ENCODE measurements at regions not wholly inside any gene's neighbourhood (a gene's known extent, or its start where the extent isn't known, plus 50 kb on each side); places are given as distances from the start of the nearest gene placed in this dataset.

DNA sequence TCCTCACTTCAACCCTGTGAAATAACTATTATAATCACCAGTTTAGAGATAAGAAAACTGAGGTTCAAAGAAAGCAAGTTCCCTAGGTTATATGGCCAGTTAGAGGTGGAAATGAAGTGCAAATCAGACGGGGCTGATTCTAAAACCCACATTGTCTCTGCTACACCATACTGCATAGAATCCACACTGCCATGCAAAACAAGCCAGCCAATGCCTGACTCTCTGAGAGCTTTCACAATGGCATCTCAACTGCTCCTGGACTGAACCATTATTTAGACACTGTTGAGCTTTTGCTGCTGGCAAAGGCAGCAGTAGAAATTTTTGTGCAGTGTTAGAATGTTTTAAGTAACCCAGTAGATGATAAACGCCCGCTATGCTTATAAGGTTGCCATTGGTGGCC, 195.2 kb upstream of the CNR1 start:
- ChIA-PET POLR2A (no interaction called here), CTCF (no interaction called here)
- H3K27ac Mint-ChIP-seq (ENCODE audit: low read depth, unreplicated experiment) = no peak overlapping the region
- no peaks in the 10 kb centered on the region for H3K36me3 Mint-ChIP-seq (ENCODE audit: insufficient read depth, unreplicated experiment)
- H3K9me3 Mint-ChIP-seq (ENCODE audit: unreplicated experiment) = no peaks in the 10 kb centered on the region
- peaks cover 36% of the 10 kb centered on the region for H3K4me1 Mint-ChIP-seq (ENCODE audit: insufficient read depth, unreplicated experiment)
- DNase-seq (ENCODE audit: unreplicated experiment) = no peak
- TF ChIP-seq, protein P1, sequence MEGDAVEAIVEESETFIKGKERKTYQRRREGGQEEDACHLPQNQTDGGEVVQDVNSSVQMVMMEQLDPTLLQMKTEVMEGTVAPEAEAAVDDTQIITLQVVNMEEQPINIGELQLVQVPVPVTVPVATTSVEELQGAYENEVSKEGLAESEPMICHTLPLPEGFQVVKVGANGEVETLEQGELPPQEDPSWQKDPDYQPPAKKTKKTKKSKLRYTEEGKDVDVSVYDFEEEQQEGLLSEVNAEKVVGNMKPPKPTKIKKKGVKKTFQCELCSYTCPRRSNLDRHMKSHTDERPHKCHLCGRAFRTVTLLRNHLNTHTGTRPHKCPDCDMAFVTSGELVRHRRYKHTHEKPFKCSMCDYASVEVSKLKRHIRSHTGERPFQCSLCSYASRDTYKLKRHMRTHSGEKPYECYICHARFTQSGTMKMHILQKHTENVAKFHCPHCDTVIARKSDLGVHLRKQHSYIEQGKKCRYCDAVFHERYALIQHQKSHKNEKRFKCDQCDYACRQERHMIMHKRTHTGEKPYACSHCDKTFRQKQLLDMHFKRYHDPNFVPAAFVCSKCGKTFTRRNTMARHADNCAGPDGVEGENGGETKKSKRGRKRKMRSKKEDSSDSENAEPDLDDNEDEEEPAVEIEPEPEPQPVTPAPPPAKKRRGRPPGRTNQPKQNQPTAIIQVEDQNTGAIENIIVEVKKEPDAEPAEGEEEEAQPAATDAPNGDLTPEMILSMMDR (IDR thresholded peaks at IDR 0.05; ENCODE audit: unreplicated experiment) = no peak
- H3K4me3 Mint-ChIP-seq (ENCODE audit: unreplicated experiment) = no peak overlapping the region
- BruUV-seq (replicated peaks) = no TSS peak
- intact Hi-C loops (cut with micrococcal nuclease) = loop anchor here (2.0 kb wide), 1 partner anchor 338 kb away; no protein-coding TSS in a partner anchor
- no peaks in the 10 kb centered on the region for H3K27me3 Mint-ChIP-seq (ENCODE audit: insufficient read depth, unreplicated experiment)

DNA sequence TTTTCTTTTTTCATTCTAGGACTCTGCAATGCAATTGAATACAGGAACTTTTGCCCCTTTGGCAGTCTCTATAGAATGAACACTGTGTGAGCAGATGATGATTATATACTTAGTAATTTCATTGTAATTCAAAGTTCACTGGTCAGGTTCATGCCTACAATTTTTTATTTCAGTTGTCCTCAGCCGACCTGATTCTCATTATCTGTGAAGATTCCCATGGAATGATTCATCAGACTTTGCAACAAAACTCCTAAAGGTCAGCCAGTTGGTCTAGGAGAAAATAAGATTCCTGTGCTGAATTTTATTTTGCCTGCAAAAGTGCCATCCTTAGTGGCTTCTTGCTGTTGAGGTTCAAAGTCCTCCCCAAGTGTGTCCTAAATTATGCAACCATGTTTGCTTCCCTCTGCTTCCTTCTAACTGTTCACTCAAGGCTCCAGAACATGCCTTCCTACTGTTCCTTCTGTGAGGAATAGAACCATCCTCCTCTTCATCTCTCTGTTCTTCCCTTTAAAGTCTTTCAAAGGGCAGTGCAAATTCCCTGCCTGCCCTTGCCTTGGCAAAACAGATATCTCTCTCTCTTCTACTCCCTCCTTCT, 194.2 kb upstream of the CNR1 start:
- intact Hi-C loops (cut with micrococcal nuclease) = loop anchor here (2.0 kb wide), 1 partner anchor 339 kb away; no protein-coding TSS in a partner anchor
- ChIA-PET POLR2A (no interaction called here), CTCF (no interaction called here)
- BruUV-seq (replicated peaks) = no TSS peak
- DNase-seq (ENCODE audit: unreplicated experiment) = peak; percentile 74
- Mint-ChIP-seq H3K27me3 (ENCODE audit: insufficient read depth, unreplicated experiment) (no peaks in the 10 kb centered on the region), H3K4me3 (ENCODE audit: unreplicated experiment) (no peak overlapping the region), H3K4me1 (ENCODE audit: insufficient read depth, unreplicated experiment) (peaks cover 29% of the 10 kb centered on the region), H3K27ac (ENCODE audit: low read depth, unreplicated experiment) (peak overlapping the region; percentile 75), H3K36me3 (ENCODE audit: insufficient read depth, unreplicated experiment) (no peaks in the 10 kb centered on the region), H3K9me3 (ENCODE audit: unreplicated experiment) (no peaks in the 10 kb centered on the region)
- TF ChIP-seq, protein P1 (IDR thresholded peaks at IDR 0.05; ENCODE audit: unreplicated experiment) = no peak

DNA sequence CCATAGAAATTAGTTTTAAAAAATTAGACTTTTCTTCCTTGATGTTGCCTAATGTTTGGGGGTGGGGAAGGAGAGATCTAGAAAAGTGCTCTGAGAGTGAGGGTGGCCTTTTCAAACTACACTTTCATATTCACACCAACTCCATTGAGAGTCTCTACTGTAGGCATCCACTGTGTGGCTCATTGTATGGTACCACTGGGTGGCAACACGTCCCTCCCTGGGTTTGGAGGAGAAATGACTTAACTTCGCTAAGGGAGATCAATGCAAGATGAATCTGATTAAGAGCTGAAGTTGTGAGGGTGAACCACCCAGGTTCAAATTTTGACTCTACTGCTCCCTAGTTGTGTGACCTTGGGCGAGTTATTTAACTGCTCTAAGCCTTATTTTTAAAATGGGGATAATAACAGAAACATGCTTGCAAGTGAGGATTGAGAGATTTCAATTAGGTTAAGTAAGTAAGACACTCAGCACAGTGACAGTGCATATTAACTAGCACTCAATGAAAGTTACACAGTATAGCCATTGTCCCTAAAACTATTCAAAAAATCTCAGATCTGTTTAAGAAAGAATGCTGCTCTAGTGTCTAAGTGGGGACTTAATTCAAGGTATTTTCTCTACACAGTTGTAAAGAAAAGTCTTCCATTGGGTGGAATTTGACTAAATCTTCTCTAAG, 193.5 kb upstream of the CNR1 start:
- H3K36me3 Mint-ChIP-seq (ENCODE audit: insufficient read depth, unreplicated experiment) = no peaks in the 10 kb centered on the region
- ChIA-PET POLR2A (interaction anchor here (0.6 to 1.0 kb wide), 3 partner anchors 11 to 139 kb away, joined by 3 read pairs; no protein-coding TSS in a partner anchor), CTCF (no interaction called here)
- H3K9me3 Mint-ChIP-seq (ENCODE audit: unreplicated experiment) = no peaks in the 10 kb centered on the region
- H3K4me1 Mint-ChIP-seq (ENCODE audit: insufficient read depth, unreplicated experiment) = peaks cover 26% of the 10 kb centered on the region
- intact Hi-C loops (cut with micrococcal nuclease) = loop anchor here (2.0 kb wide), 1 partner anchor 339 kb away; no protein-coding TSS in a partner anchor
- no peak overlapping the region for H3K4me3 Mint-ChIP-seq (ENCODE audit: unreplicated experiment)
- DNase-seq (ENCODE audit: unreplicated experiment) = no peak
- peak overlapping the region; percentile 75 for H3K27ac Mint-ChIP-seq (ENCODE audit: low read depth, unreplicated experiment)
- no TSS peak for BruUV-seq (replicated peaks)
- H3K27me3 Mint-ChIP-seq (ENCODE audit: insufficient read depth, unreplicated experiment) = no peaks in the 10 kb centered on the region
- TF ChIP-seq, protein P1 (IDR thresholded peaks at IDR 0.05; ENCODE audit: unreplicated experiment) = no peak

DNA sequence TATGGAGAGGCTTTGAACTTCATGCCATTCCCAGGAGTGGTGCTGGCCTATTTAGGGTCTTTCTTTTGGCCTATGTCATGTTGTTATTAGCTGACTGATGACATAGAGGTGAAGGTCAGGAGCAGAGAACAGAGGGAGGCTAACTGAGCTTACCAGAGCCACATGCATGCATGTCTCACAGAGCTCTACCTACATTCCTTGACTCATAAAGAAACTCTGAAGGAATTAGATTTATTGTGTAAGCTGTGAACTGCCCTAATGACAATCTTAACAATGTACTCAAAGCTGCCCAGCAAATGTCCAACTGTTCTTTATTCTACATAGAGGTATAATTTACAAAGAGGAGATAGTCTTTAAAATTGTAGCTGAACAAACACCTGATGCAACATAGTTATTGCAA, 192.7 kb upstream of the CNR1 start:
- TF ChIP-seq, protein P1 (IDR thresholded peaks at IDR 0.05; ENCODE audit: unreplicated experiment) = no peak
- Mint-ChIP-seq H3K4me3 (ENCODE audit: unreplicated experiment) (peak overlapping the region; percentile 17), H3K9me3 (ENCODE audit: unreplicated experiment) (peaks cover 5% of the 10 kb centered on the region), H3K27me3 (ENCODE audit: insufficient read depth, unreplicated experiment) (no peaks in the 10 kb centered on the region), H3K4me1 (ENCODE audit: insufficient read depth, unreplicated experiment) (peaks cover 26% of the 10 kb centered on the region), H3K36me3 (ENCODE audit: insufficient read depth, unreplicated experiment) (no peaks in the 10 kb centered on the region), H3K27ac (ENCODE audit: low read depth, unreplicated experiment) (peak overlapping the region; percentile 83)
- BruUV-seq (replicated peaks) = no TSS peak
- intact Hi-C loops (cut with micrococcal nuclease) = no loop called here
- ChIA-PET POLR2A (interaction anchor here (0.6 to 1.2 kb wide), 3 partner anchors 9 to 71 kb away, joined by 3 read pairs; no protein-coding TSS in a partner anchor), CTCF (no interaction called here)
- DNase-seq (ENCODE audit: unreplicated experiment) = peak; percentile 35
